Upper lobe of right lung (tissue), 1 donor: ENCODE measurements at regions not wholly inside any gene's neighbourhood (a gene's known extent, or its start where the extent isn't known, plus 50 kb on each side); places are given as distances from the start of the nearest gene placed in this dataset.

Experiments used
- ATAC-seq: fragments of 200-7000 bp; cut with Tn5 transposase; one replicate; pipeline ENCODE4 v1.9.1; 2020; ENCODE audit warnings: mild to moderate bottlenecking, moderate library complexity
- DNase-seq: peaks from one replicate; pipeline ENCODE4 v3.0.0-alpha.2; 2020
- H3K27ac ChIP-seq: fragments of 200-600 bp; one replicate; pipeline ENCODE4 v1.8.0; 2022
- H3K27me3 ChIP-seq: fragments of 200-600 bp; one replicate; pipeline ENCODE4 v1.8.0; 2022; ENCODE audit warnings: mild to moderate bottlenecking
- H3K36me3 ChIP-seq: fragments of 200-600 bp; one replicate; pipeline ENCODE4 v1.8.0; 2022
- H3K4me1 ChIP-seq: fragments of 200-600 bp; one replicate; pipeline ENCODE4 v1.8.0; 2022
- H3K4me3 ChIP-seq: fragments of 200-600 bp; one replicate; pipeline ENCODE4 v1.8.0; 2022; ENCODE audit warnings: mild to moderate bottlenecking
- H3K9me3 ChIP-seq: fragments of 200-600 bp; one replicate; pipeline ENCODE4 v1.8.0; 2022
- CTCF ChIP-seq: fragments of 200-600 bp; IDR thresholded peaks from one replicate; pipeline ENCODE4 v1.8.0; 2022; ENCODE audit warnings: antibody characterized with exemption
- intact Hi-C: fragments of 100-400 bp; cut with DNase I; formaldehyde crosslinking; loops from one replicate; pipeline ENCODE4 v1.11.0; 2022
- donor health status: DM: no; HTN: yes; CAD: no; lungs with severe emphysema.

- Histone ChIP-seq H3K27me3 (no peaks in the 10 kb centered on the region), H3K27ac (no peak overlapping the region), H3K4me1 (no peaks in the 10 kb centered on the region), H3K4me3 (no peak overlapping the region), H3K36me3 (no peaks in the 10 kb centered on the region), H3K9me3 (no peaks in the 10 kb centered on the region)
- DNase-seq (no peak), ATAC-seq (no peak)
- no peak for TF ChIP-seq CTCF
- intact Hi-C loops: no loop called here
Measured at GRCh38 chr1:99538618-99538956, 107.3 kb upstream of the PALMD start.

DNA sequence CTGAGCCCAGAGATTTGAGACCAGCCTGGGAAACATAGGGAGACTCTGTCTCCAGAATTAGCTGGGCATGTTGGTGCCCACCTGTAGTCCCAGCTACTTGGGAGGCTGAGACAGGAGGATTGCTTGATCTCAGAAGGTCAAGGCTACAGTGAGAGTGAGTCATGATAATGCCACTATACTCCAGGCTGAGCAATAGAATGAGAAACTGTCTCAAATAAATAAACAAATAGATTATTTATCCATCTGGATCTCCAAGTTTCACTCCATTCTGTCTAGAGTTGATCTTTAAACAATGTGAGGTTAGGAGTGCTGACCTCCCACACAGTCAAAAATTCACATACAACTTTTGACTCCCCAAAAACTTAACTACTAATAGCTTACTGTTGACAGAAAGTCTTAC, 106.8 kb upstream of the PALMD start:
- ATAC-seq (no peak), DNase-seq (no peak)
- no peak overlapping the region for H3K27ac ChIP-seq
- no peak for TF ChIP-seq CTCF
- no peaks in the 10 kb centered on the region for H3K4me1 ChIP-seq
- no peaks in the 10 kb centered on the region for H3K36me3 ChIP-seq
- intact Hi-C loops: no loop called here
- H3K27me3 ChIP-seq: no peaks in the 10 kb centered on the region
- no peak overlapping the region for H3K4me3 ChIP-seq
- no peaks in the 10 kb centered on the region for H3K9me3 ChIP-seq

GRCh38 chr1:99540744-99541143, 105.2 kb upstream of the PALMD start:
- no peak for ATAC-seq
- TF ChIP-seq CTCF: no peak
- no peak overlapping the region for H3K4me3 ChIP-seq
- H3K36me3 ChIP-seq: no peaks in the 10 kb centered on the region
- DNase-seq: no peak
- no peaks in the 10 kb centered on the region for H3K27me3 ChIP-seq
- H3K27ac ChIP-seq: no peak overlapping the region
- no peaks in the 10 kb centered on the region for H3K4me1 ChIP-seq
- H3K9me3 ChIP-seq: no peaks in the 10 kb centered on the region
- intact Hi-C loops: no loop called here

DNA sequence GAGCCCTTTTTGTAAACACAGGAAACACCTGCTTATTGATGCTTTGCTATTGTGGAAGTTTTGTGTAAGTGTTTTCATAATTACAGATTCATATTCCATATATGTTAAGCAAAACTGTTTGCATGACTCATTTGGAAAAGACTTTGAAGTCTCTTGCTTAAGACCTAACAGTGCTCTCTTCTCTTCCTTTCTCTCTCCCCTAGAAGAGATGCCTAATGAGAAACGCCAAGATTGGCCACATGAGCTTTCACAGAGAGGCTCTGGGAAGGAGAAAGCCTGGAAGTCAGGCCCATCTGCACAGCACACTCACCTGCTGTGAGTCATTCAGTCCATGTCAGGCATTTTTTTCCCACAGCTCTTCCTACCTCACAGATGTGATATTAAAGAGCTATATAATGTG, 101.6 kb upstream of the PALMD start:
- Histone ChIP-seq H3K9me3 (no peaks in the 10 kb centered on the region), H3K27me3 (no peaks in the 10 kb centered on the region), H3K4me1 (no peaks in the 10 kb centered on the region), H3K36me3 (no peaks in the 10 kb centered on the region), H3K4me3 (no peak overlapping the region), H3K27ac (no peak overlapping the region)
- intact Hi-C loops: no loop called here
- no peak for ATAC-seq
- DNase-seq: no peak
- no peak for TF ChIP-seq CTCF

DNA sequence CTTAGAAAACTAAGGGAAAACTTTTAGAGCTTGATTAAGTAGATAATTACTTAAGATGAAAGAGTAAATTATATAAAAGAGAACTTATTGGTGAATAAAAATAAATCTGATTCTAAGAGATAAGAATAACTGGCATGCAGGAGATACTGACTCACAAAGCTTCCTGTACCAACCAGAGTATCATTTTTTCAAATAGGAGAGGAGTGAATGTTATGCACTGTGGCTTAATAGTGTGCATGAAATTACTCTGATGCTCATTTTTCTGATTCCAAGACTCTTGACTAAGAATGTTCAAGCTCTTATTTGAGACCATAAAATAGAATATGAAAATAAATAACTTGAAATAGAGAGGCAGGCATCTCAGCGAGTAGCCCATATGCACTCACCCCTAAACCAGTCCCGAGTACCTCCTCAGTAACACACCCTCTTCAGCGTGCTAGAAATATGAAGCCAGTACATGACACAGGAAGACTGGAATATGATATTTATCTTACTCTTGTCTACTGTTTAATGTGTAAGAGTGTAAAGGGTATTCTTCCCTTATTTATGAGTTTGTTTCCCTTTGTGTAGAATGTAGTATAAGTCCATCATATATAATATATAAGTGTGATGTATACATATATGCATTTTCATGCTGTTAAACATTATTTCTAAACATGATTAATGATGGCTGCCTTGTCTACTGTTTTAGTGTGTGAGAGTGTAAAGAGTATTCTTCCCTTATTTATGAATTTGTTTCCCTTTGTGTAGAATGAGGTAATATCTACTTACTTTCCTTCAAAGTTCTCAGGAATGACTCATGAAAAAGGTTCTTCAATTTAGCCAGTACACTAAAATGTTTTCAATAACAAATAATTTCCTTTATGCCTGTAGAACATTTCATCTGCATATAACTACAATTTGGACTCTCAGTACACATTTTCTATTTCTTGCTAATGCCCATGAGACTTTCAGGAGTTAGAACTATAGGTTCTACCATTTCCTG, 99.2 kb upstream of the PALMD start:
- TF ChIP-seq CTCF: no peak
- ATAC-seq (no peak), DNase-seq (no peak)
- no peak overlapping the region for H3K4me3 ChIP-seq
- H3K4me1 ChIP-seq: no peaks in the 10 kb centered on the region
- H3K9me3 ChIP-seq: no peaks in the 10 kb centered on the region
- no peaks in the 10 kb centered on the region for H3K27me3 ChIP-seq
- H3K36me3 ChIP-seq: no peaks in the 10 kb centered on the region
- no peak overlapping the region for H3K27ac ChIP-seq
- intact Hi-C loops: no loop called here
